Lung (tissue), 11 donors: ENCODE measurements at regions not wholly inside any gene's neighbourhood (a gene's known extent, or its start where the extent isn't known, plus 50 kb on each side); places are given as distances from the start of the nearest gene placed in this dataset.
A peak's percentile ranks its signal among the peaks of the same experiment; 100 is the strongest.

Experiments
- ATAC-seq: fragments of 200-7000 bp; cut with Tn5 transposase; one replicate; pipeline ENCODE4 v1.9.1; 2020; ENCODE audit warnings: moderate number of reproducible peaks; ENCODE audit not compliant: insufficient read depth, low FRiP score
- DNase-seq, 3 donors: peaks; one replicate each; pipeline ENCODE4 v3.0.0-alpha.2; 2013 to 2017
- H3K27ac ChIP-seq, 2 donors: one replicate each; pipeline ENCODE4 v1.5.1; 2013; ENCODE audit warnings: mild to moderate bottlenecking in 2 of 2, moderate library complexity in 2 of 2, control low read depth in 1 of 2, inconsistent platforms in 1 of 2, low read depth in 1 of 2, low read length in 1 of 2
- H3K27me3 ChIP-seq, 3 donors: one replicate each; pipeline ENCODE4 v1.5.1; 2013; ENCODE audit warnings: low read length in 2 of 3; ENCODE audit not compliant: control insufficient read depth in 3 of 3, insufficient read depth in 3 of 3
- H3K36me3 ChIP-seq, 4 donors: one replicate each; pipeline ENCODE4 v1.5.1; 2013; ENCODE audit warnings: low read length in 4 of 4, mild to moderate bottlenecking in 1 of 4, moderate library complexity in 1 of 4; ENCODE audit not compliant: control insufficient read depth in 4 of 4, insufficient read depth in 4 of 4
- H3K4me1 ChIP-seq, 5 donors: one replicate each; pipeline ENCODE4 v1.5.1; 2013; ENCODE audit warnings: low read length in 5 of 5, mild to moderate bottlenecking in 2 of 5, moderate library complexity in 1 of 5; ENCODE audit not compliant: control insufficient read depth in 5 of 5, insufficient read depth in 5 of 5
- H3K4me3 ChIP-seq: one replicate; pipeline ENCODE4 v1.5.1; 2013; ENCODE audit warnings: mild to moderate bottlenecking, control low read depth, moderate library complexity
- H3K9ac ChIP-seq, 2 donors: one replicate each; pipeline ENCODE4 v1.5.1; 2013; ENCODE audit warnings: low read length in 2 of 2, control low read depth in 1 of 2; ENCODE audit not compliant: insufficient read depth in 1 of 2
- H3K9me3 ChIP-seq, 4 donors: one replicate each; pipeline ENCODE4 v1.5.1; 2013; ENCODE audit warnings: low read length in 3 of 4, mild to moderate bottlenecking in 1 of 4, moderate library complexity in 1 of 4; ENCODE audit not compliant: control insufficient read depth in 4 of 4, insufficient read depth in 3 of 4
- CTCF ChIP-seq: IDR thresholded peaks from 2 replicates; pipeline ENCODE4 v1.5.1; 2012; ENCODE audit warnings: mild to moderate bottlenecking; ENCODE audit errors: control extremely low read depth, extremely low read depth
- WGBS, 2 donors: extraction: QIAGEN DNeasy Blood & Tissue Kit; methylation state at CpG; one replicate each; pipeline ENCODE4 v1.1.7; 2013; 5-methylcytosine and 5-hydroxymethylcytosine counted together
- donor health status: control.
- donor health status: control.
- donor health status: Bipolar disorder and iron deficiency.
- donor health status: healthy.
- donor health status: DM: yes; HTN: yes; CAD: no.

- H3K4me3 ChIP-seq, result no peak overlapping the region
- no peak for TF ChIP-seq CTCF
- 93 to 95% methylated on average over 3 of the region's 3 CpGs for WGBS, 2 donors
- H3K27ac ChIP-seq, result no peak overlapping the region
- DNase-seq, result no peak
- H3K9ac ChIP-seq, result no peak overlapping the region
- no peaks in the 10 kb centered on the region for H3K27me3 ChIP-seq
- H3K4me1 ChIP-seq, result peaks cover 0 to 17% (median 0%) of the 10 kb centered on the region in 5 donors
- peaks cover 0 to 2% (median 0%) of the 10 kb centered on the region in 4 donors for H3K9me3 ChIP-seq
- H3K36me3 ChIP-seq, result no peaks in the 10 kb centered on the region
- no peak for ATAC-seq
Observed at GRCh38 chr10:10612151-10612550, 405.5 kb upstream of the CELF2 start.

GRCh38 chr10:10613656-10614244 is 403.9 kb upstream of the CELF2 start:
- no peak overlapping the region for H3K27ac ChIP-seq
- TF ChIP-seq CTCF, result no peak
- H3K4me1 ChIP-seq, result peaks cover 0 to 24% (median 0%) of the 10 kb centered on the region in 5 donors
- H3K9me3 ChIP-seq, result peaks cover 0 to 2% (median 0%) of the 10 kb centered on the region in 4 donors
- H3K27me3 ChIP-seq, result no peaks in the 10 kb centered on the region
- no peak overlapping the region for H3K9ac ChIP-seq
- H3K36me3 ChIP-seq, result no peaks in the 10 kb centered on the region
- H3K4me3 ChIP-seq, result no peak overlapping the region
- 66 to 80% methylated on average over 3 of the region's 3 CpGs for WGBS, 2 donors
- no peak for ATAC-seq
- peak in 2 of 3 donors; percentile 66 to 76 for DNase-seq

- H3K27me3 ChIP-seq, result no peaks in the 10 kb centered on the region
- no peak for TF ChIP-seq CTCF
- H3K36me3 ChIP-seq, result no peaks in the 10 kb centered on the region
- ATAC-seq, result no peak
- H3K9ac ChIP-seq, result no peak overlapping the region
- H3K9me3 ChIP-seq, result peaks cover 0 to 2% (median 0%) of the 10 kb centered on the region in 4 donors
- H3K27ac ChIP-seq, result no peak overlapping the region
- DNase-seq, result peak; percentile 35 to 78 (median 78)
- WGBS, 2 donors, result 58 to 77% methylated on average over 2 of the region's 2 CpGs
- peaks cover 0 to 24% (median 0%) of the 10 kb centered on the region in 5 donors for H3K4me1 ChIP-seq
- no peak overlapping the region for H3K4me3 ChIP-seq
Observed at GRCh38 chr10:10617686-10618085, 400.0 kb upstream of the CELF2 start.

GRCh38 chr10:10618139-10618538 is 399.5 kb upstream of the CELF2 start:
- DNase-seq (no peak), ATAC-seq (no peak)

More at GRCh38 chr10:10618139-10618538, 399.5 kb upstream of the CELF2 start:
- Histone ChIP-seq H3K9ac (no peak overlapping the region), H3K4me1 (peaks cover 0 to 19% (median 0%) of the 10 kb centered on the region in 5 donors), H3K9me3 (peaks cover 0 to 2% (median 0%) of the 10 kb centered on the region in 4 donors), H3K27me3 (no peaks in the 10 kb centered on the region), H3K4me3 (no peak overlapping the region), H3K27ac (no peak overlapping the region), H3K36me3 (no peaks in the 10 kb centered on the region)
- no peak for TF ChIP-seq CTCF
- WGBS, 2 donors, result 88 to 90% methylated on average over 1 of the region's 1 CpG
